Fibroblast of skin of right quadriceps (primary cell): ENCODE measurements at regions not wholly inside any gene's neighbourhood (a gene's known extent, or its start where the extent isn't known, plus 50 kb on each side); places are given as distances from the start of the nearest gene placed in this dataset.

ENCODE experiments used
- DNase-seq: peaks from one replicate; pipeline ENCODE4 v3.0.0-alpha.2; 2013

DNA sequence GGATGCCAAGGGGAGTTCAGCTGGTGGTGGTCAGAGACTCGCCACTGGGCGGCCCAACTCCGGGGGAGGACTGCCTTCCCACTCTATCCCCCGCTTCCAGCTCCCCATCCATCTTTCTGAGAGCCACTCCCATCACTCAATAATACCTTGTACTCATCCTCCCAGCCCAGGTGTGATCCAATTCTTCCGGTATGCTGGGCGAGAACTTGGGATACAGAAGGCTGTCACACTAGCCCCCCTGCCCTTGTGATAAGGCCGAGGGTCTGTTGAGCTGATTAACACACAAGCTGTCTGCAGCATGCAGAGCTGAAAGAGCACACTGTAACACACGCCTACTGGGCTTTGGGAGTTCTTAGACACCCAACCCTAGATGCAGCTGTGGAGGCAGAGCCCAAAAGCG is 460.4 kb upstream of the EEF2KMT start:
- DNase-seq: no peak

DNA sequence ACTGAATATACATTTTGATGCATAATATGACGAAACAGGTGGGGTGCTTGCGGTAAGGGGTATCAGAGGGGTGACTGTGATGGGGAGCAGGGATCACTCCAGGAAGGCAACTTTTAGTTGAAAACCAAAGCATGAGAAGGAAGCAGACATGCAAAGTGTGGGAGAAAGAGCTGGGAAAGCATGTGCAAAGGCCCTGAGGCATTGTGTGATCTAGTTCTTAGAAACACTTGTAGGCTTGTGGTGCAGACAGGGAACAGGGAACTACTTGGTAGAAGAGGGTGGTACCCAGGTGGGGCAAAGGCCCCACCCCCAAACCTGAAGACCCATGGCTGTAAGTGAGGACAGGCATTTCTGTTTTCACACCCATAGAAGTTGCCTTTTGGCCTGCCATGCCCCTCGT is 459.9 kb upstream of the EEF2KMT start:
- DNase-seq: no peak

DNA sequence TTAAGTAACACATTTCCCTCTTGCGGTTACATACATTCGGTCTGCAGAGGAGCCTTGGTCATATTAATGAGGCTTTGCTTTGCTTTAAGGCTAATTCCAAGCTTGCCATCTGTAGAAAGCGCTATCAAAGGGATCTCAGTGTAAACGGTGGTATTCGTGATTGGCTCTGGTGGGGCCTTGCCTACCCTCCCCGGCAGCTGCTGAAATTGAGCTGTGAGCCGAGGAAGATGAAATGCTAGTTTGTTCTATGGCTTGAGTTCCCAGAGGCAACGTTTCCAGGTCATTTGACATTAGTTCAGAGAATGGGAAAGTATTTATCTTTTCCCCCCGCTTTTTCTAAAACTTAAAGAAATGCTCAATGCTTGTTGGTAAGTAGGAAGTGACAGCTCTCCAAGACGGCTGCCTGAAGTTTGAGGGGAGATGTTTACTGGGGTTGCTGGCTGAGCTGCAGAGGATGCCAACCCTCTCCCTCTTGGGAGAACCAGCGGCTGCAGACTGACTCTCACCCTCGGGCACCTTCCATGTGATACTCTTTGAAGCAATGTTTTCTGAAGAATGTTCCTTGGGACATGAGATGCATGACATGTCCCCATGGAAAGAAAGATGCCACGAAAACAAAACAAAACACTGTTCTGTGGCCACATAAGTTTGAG is 458.7 kb upstream of the EEF2KMT start:
- DNase-seq: no peak

DNA sequence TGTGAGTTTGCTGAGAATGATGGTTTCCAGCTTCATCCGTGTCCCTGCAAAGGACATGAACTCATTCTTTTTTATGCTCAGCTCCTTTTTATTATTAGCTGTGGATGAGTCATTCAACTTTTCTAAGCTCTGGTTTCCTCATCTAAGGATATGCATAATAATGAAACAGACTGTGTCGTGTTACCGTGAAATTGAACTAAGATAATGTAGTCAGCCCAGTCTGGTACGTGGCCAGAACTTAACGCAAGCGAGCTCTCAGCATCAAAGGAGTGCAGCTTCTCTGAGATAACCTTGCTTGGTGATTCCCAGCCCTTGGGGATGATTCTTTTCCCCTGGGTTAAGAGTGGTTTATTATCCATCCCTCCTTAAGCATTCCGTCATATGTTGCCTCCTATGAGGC is 454.3 kb upstream of the EEF2KMT start:
- no peak for DNase-seq

DNA sequence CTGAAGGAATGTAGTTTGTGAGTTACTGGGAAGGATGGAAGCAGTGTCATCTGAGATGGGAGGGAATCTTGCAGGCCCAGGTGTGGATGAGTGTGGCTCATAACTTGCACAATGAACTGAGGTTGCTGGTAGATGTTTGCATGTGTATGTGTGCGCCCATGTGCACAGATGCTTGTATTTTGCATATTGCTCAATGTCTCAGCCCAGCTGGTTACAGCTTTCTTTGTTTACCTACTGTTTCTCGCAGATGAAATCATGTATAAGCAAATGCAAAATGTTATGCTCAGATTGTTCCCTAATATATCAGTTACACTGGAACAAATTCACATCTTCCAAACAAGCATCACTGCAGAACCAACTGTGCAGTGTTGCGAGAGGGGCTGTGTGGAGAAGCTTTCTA is 452.2 kb upstream of the EEF2KMT start:
- no peak for DNase-seq

DNA sequence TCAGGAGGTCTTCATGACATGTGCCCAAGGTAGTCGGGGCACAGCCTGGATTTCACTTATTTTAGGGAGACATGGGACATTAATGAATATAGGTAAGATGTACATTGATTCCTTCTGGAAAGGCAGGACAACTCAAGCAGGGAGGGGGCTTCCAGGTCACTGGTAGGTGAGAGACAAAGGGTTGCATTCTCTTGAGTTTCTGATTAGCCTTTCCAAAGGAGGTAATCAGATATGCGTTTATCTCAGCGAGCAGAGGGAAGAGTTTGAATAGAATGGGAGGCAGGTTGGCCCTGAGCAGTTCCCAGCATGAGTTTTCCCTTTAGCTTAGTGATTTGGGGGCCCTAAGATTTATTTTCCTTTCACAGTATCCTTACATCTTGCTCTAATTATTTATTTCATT is 443.8 kb upstream of the EEF2KMT start:
- DNase-seq: no peak

DNA sequence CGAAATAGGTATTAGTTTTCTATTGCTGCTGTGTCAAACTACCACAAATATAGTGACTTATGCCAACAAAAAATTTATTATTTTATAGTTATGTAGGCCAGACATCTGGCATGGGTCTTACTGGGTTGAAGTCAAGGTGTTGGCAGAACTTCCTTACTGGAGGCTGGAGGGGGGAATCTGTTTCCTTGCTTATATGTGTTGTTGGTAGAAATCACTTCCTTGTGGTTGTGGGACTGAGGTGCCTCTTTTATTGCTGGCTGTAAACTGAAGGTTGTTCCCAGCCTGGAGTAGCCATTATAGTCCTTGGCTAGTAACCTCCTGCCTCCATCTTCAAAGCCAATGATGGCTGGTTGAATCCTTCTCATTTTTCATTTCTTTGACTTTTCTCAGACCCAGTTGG is 439.8 kb upstream of the EEF2KMT start:
- DNase-seq: no peak

DNA sequence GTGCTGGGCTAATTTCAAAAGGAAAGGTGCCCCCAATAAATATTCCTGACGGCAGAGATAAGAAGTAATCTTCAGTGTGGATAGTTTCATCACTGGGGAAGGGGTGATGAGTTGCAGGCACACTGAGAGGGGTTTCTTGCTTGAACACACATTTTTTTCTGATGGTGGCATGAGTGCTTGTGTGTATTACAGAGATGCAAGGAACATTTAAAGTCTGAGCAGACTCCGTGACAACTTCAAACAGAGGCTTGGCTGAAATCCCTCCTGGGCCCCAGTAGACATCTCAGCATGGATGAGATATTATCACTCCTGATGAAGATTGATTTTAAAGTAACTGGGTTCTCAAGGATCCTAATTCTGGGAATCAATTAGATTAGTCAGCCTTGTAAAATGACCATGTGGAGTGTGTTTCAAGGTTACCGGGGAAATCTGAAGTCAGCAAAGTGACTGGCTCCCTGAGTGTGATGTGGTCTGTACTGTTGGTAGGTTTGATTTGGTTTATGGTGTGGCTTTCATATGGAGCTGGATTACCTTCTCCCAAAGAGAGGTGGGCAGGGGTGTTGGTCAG is 435.8 kb upstream of the EEF2KMT start:
- no peak for DNase-seq

DNA sequence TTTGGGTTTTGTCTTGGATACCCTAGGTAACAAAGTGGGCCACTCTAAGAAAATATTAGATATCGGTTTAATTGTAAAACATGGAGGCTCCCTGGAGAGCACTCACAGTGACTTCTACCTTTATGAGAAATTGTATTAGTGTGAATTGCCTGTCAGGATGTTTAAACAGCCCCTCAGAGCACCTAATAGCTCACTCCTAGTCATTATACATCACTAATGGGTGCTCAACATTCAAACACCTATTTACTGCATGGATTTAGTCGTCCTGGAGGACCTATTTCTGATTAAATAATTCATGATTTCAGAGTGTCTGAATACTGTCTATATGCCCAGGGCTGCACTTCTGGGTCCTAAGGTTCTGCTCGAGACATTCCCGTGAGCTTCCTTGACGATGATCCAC is 430.2 kb upstream of the EEF2KMT start:
- no peak for DNase-seq

DNA sequence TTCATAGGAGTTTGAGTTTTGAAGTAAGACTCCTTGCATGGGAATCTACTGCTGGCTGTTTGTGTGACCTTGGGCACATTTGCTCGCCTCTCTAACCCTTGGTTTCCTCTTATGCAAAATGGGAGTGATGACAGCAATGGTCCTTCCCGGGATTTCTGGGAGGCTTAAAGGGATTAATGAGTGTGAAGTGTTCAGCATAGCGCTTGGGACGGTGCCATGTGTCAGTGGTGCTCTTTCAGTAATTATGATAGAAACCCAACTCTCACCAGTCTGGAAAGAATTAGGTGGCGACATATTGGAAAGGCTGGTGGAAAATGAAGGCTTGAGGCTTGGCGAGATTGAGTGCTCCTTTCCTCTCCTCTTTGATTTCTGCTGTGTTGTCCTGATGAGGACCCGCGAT is 429.2 kb upstream of the EEF2KMT start:
- DNase-seq: no peak

DNA sequence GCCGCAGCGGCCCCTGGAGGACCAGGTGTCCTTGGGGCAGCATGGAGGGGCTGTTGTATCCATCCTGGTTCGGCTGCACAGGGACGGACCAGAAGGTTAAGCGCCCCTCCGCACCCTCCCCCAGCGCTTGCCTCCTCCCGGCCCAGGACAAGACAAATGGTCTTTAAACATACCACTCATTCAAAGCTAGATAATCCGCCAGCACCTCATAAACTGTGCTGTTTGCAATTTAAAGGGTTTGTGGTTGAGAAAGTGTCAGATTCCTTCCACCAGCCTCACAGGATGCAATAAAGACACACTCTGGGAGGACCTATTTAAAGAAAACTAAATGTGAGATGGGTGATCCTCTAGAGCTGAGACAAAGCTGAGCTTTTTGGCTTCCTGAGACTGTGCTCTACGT is 426.2 kb upstream of the EEF2KMT start:
- DNase-seq: no peak

DNA sequence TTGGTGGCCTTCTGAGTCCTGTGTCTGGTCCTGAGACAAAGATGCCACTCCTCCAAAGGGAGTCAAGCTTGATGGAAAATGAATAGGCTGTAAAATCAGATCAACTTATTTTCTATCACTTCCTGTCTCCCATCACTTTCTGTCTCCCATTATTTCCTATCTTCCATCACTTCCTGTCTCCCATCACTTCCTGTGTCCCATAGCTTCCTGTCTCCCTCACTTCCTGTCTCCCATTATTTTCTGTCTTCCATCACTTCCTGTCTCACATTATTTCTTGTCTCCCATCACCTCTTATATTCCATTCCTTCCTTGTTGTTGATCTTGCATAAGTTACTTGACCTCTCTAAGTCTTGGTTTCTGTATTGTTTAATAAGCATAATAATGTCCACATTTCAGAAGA is 418.5 kb upstream of the EEF2KMT start:
- no peak for DNase-seq

DNA sequence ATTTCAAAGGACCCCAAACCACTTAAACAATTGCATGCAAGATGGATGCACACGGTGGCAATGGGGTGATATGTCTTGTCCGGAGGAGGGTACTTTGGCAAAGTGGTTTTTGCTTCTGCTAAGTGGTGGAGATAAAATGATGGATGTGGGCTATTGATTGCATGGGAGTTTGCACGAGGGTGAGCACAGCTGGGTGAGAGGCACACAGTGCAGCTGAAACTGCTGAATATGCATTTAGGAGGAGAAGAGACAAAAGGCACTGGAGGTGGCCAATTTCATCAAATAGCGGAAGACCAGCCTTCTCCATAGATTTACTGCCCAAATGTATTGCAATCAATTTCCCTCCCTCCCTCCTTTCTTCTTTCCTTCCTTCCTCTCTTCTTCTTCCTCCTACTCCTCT is 414.4 kb upstream of the EEF2KMT start:
- no peak for DNase-seq

DNA sequence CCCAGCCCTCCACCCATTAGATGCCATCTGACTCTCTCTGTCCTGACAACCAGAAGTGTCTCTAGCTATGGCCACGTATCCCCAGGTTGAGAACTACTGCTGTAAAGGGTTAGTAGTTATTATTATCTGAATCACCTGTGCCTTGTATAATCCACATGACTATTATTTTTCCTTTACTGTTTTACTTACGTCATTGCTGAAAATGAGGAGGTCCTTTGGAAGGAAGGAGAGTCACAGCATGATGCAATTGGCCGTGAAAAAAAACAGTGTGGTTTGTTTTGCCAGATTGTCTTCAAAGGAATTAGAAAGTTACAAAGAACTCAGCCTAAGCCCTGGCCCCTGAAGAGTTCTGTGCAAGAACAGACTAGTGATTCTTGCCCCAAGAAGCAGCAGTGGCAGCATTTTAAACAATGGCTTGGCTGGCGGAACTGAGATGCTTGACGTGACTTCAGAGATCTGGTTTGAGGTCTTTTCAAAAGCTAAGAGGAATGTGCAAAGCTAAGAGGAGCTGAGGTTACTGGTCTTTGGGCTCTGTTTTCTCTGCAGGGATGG is 413.3 kb upstream of the EEF2KMT start:
- DNase-seq: no peak

DNA sequence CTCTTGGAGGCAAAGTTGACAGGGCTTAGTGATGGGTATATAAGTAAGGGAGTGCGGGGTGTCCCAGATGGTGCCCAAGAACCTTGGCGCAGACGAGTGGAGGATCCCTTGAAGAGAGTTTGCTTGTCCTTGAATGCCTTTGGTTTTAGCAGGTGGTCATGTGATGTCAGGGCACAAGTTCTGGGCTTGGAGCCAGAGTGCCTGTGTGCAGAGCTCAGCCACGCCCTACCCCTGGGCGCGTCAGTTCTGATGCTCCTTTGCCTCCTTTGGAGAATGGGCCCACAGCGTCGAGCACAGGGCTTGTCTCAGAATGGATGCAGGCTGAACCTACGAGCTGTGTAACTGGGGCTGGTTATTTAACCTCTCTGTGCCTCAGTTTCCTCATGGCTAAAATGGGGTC is 412.2 kb upstream of the EEF2KMT start:
- no peak for DNase-seq

DNA sequence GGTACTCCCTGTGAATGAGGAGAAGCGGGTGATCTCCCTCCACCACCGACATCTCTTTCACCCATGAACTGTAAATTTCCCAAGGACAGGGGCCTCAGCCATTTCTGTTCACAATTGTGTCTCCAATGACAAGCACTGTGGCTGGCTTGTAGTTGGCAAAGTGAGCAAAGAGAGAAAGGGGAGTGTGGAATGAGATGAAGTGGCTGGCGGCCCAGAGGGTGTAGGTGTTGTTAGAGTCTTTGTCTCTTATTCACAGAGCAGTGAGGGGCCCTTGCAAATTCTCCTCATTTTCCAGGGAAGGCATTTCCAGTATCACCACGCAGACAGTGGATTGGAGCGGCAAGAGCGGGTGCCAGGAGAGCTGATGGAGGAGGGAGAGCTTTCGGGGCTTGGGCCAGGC is 411.7 kb upstream of the EEF2KMT start:
- no peak for DNase-seq

DNA sequence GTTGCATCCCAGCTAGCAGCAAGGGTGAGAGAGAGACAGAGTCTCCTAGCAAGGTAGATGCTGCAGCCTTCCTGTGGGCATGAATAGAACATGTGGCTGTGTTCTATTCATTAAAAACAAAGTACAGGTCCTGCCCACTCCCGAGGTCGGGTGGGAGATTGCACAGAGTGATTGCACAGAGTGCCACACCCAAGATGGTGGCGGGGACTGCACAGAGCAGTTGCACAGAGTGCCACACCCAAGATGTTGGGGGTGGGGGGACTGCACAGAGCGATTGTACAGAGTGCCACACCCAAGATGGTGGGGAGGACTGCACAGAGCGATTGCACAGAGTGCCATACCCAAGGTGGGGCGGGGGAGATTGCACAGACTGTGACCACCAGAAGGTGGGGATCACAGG is 410.8 kb upstream of the EEF2KMT start:
- DNase-seq: no peak

DNA sequence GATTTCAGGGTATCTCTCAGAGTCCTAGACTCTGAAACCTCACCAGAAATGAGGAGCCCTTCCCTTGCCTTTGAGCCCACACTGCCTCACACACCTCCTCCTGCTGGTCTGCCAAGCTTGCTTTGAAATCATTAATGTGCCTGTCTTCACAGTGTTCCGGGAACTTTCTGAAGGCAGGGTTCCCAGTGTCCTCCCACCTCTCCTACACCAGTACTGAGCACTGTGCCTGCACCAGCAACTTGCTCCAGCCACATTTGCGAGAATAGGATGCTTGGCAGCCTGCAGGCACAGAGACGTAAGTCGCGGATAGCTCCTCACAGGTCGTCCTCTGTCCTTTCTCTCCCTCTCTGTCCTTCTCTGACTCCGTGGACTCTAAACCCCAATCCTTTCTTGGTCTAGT is 408.4 kb upstream of the EEF2KMT start:
- DNase-seq: no peak

DNA sequence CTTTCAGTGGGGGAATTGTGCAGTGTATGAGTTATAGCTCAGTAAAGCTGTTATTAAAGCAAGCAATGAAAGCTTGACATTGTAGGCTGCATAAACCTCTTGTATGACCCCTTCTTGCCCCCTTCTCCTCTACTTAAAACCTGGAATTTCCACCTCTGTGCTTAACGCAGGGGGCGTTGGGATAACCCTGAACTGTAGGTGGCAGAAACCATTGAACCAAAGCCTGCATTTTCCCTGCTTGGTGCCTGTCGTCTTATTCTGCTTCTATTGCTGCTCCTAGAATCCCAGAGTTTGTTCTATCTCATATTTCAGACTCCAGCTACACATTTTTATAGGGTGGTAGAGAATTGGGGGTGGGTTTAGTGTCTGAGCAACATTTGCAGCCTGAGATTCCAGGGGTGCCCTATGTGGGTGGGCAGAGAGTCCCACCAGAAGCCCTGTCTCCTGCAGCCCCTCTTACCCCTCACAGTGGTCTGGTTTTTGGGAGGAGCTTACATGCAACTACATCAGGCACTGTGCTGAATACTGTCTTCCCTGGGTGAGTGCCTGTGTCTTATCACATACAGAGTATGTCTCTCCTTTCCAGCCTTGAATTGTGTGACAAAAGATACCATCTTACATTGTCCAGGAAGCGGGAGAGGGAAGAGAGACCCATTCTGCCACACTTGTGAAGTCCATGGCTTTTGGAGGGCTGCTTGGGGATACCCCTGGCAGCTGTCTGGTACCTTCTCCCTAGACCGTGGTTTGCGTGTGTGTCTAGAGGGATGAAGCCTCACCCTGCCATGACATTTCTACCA is 407.7 kb upstream of the EEF2KMT start:
- DNase-seq: no peak

DNA sequence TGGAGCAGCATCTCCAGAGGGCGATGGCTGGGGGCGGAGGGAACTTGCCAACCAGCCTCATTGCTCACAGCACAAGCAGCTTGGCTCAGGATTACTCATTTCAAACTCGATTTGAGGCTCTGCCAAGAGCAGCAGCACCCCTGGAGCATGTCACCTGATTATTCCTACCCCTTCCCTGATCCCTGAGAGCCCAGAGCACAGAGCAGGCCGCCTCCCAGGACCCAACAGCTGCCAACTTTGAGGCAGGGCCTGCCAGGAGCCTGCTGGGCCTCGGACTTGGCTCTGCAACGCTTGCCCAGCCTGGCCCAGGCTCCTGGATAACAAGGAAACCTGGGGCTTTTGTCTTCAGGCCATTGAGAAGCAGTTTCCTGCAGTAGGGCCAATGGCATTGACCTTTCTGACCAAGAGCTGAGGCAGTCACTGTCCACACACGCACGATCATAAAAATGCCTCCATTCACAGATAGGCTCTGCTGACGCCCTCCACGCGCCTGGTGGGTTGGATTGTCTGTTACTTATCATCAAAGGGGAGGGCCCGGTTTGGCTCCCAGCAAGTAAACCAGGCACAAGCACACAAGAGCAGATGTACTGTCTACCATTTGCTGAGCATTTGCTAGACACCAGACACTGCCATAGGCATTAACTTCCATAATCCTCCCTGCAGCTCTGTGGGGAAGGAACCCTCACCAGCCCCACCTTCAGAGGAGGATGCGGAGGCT is 406.6 kb upstream of the EEF2KMT start:
- no peak for DNase-seq

DNA sequence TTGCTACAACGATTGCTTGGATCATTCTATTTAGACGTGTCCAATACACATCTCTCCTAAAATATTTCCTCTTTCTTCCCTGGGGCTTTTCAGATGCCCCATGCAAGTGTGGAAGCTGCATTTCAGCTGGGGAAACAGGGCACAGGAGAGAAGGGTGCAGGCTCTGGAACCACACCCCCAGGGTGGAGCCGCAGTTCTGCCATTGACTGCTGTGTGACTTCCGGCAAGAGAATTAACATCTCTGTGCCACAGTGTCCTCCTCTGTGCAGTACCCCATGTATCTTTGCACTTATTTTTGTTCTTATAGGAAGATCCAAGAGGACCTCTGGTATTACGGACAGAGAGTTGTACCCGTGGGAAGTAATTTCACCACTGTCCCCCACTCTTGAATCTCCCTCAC is 405.3 kb upstream of the EEF2KMT start:
- no peak for DNase-seq

DNA sequence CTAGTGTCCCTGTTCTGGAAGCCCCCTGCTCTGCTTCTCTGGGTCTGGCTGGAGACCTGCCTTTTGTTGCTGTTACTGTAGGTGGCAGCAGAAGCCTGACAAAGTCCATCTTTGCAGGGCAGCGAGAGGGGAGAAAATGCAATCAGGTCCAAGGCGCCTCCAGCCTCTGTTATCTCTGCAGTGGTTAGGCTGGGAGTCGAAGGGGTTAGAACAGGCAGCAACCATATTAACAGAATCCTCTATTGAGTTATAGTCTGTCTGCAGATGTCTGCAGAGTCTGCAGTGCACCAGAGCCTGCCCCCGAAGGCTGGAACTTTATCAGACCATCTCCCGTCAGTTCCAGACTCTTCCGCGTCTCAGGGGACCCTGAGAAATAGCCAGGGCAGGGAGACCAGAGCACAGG is 404.9 kb upstream of the EEF2KMT start:
- no peak for DNase-seq

DNA sequence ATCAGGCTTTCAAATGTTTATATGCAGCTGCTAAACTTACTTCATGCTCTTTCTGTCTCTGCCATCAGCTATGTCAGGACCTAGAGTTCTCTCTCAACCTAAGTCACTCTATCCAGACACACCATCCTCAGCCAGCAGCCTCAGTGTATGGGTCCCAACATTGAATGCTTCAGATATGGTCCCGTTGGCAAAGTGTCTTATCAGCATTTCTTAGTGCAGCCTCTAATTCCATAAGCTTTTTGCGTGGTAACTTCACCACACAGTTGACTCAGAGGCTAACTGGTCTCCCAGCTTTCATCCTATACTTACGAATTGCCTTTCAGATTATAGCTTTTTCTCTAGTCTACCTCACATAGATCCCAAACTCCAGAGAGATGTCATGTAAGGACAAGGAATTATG is 402.9 kb upstream of the EEF2KMT start:
- DNase-seq: no peak

DNA sequence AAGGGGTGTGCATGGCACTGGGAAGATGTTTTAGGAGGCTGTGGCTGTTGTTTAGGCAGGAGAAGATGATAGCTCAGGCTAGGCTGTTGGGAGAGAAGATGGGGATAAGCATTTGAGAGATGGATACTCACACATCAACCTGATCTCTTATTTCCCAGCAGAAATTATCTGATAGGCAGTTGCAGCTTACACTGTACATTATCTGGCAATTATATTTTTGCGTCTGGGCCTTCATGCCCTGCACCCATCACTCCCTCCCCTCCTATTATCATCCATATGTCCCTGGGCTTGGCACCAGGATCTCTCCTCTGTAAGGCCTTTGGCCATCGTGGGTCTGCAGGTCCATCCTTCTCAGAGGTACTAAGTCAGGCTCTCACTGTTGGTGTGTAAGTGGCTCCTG is 401.0 kb upstream of the EEF2KMT start:
- no peak for DNase-seq
